ENCODE measurements at regions not wholly inside any gene's neighbourhood (a gene's known extent, or its start where the extent isn't known, plus 50 kb on each side); places are given as distances from the start of the nearest gene placed in this dataset.

GRCh38 chr5:75951716-75952115, 131.5 kb upstream of the SV2C start:
- no peak overlapping the region for H2BK5ac ChIP-seq (ENCODE audit: low read depth, low read length)
- no peak overlapping the region for H2BK12ac ChIP-seq (ENCODE audit: low read depth, low read length)
- no peak overlapping the region for H3K4me3 ChIP-seq (ENCODE audit: extremely low read depth in 1 of 4, insufficient read depth in 2 of 4, low read depth in 3 of 4, low read length in 4 of 4)
- no peak overlapping the region for H2AK5ac ChIP-seq (ENCODE audit: low read depth, low read length)
- no peak overlapping the region for H2BK15ac ChIP-seq (ENCODE audit: low read length)
- no peaks in the 10 kb centered on the region; the same call in 1 of the 2 replicates for H3K23me2 ChIP-seq (ENCODE audit: low read depth, low read length)
- CTCF ChIA-PET (ENCODE audit: partially characterized antibody), result no interaction called here
- H3K79me2 ChIP-seq (ENCODE audit: control insufficient read depth in 1 of 2, insufficient read depth in 2 of 2, low read length in 2 of 2), result no peaks in the 10 kb centered on the region
- peaks cover 0 to 2% of the 10 kb centered on the region in 2 experiments; a peak in 1 of 4 replicates for H3K9me3 ChIP-seq (ENCODE audit: insufficient read depth in 2 of 2, low read depth in 1 of 2, low read length in 1 of 2)
- H2BK120ac ChIP-seq (replicated peaks; ENCODE audit: low read depth, low read length), result no peak overlapping the region
- no peak overlapping the region for H2BK20ac ChIP-seq (ENCODE audit: low read length)
- H3K27ac ChIP-seq (ENCODE audit: low read depth, low read length), result no peak overlapping the region
- no peak overlapping the region for H3K4me2 ChIP-seq (ENCODE audit: insufficient read depth in 1 of 2, low read depth in 2 of 2, low read length in 2 of 2)
- H3K4ac ChIP-seq (replicated peaks; ENCODE audit: insufficient read length, low read depth, low read length), result no peak overlapping the region
- no peak overlapping the region for H4K91ac ChIP-seq (replicated peaks; ENCODE audit: insufficient read length, low read length)
- no peak overlapping the region for H4K8ac ChIP-seq (ENCODE audit: extremely low read depth, insufficient read depth, low read length)
- POLR2A ChIA-PET (ENCODE audit: partially characterized antibody), result no interaction called here
- H3K18ac ChIP-seq (ENCODE audit: extremely low read depth, low read length), result no peak overlapping the region
- H3K9ac ChIP-seq (replicated peaks in 1 of 4; ENCODE audit: extremely low read depth in 1 of 4, low read depth in 3 of 4, low read length in 3 of 4), result no peak overlapping the region
- no peaks in the 10 kb centered on the region for H3K4me1 ChIP-seq (replicated peaks in 1 of 4; ENCODE audit: control insufficient read depth in 3 of 4, insufficient read depth in 4 of 4, low read length in 3 of 4)
- H3K56ac ChIP-seq (replicated peaks; ENCODE audit: insufficient read length, low read depth, low read length), result no peak overlapping the region
- no peak for DNase-seq (ENCODE audit: low read depth in 1 of 2, low spot score in 2 of 2)
- no peak overlapping the region for H4K5ac ChIP-seq (ENCODE audit: insufficient read length, low read depth, low read length)
- H3K79me1 ChIP-seq (ENCODE audit: low read depth, low read length), result no peaks in the 10 kb centered on the region
- H3K27me3 ChIP-seq (replicated peaks in 1 of 4; ENCODE audit: control insufficient read depth in 3 of 4, extremely low read depth in 1 of 4, insufficient read depth in 3 of 4, low read length in 3 of 4), result no peaks in the 10 kb centered on the region
- H4K20me1 ChIP-seq (replicated peaks in 1 of 2; ENCODE audit: control insufficient read depth in 1 of 2, insufficient read depth in 2 of 2, low read length in 2 of 2), result no peaks in the 10 kb centered on the region
- FAIRE-seq, result no peak
- no peak overlapping the region for H3K14ac ChIP-seq (ENCODE audit: insufficient read length)
- no peak overlapping the region for H3K23ac ChIP-seq (ENCODE audit: insufficient read length)
- WGBS, 2 experiments (ENCODE audit: extremely low coverage in 1 of 2, insufficient coverage in 1 of 2, insufficient read length in 1 of 2, insufficient replicate concordance in 2 of 2, low coverage in 1 of 2, low lambda C conversion rate in 2 of 2, missing lambda C conversion rate in 1 of 2), result 81% methylated on average over 2 of the region's 2 CpGs; no CpG with 5 or more reads in 1 of the 2 experiments
- no peaks in the 10 kb centered on the region for H3K36me3 ChIP-seq (ENCODE audit: control insufficient read depth in 2 of 4, insufficient read depth in 4 of 4, low read length in 3 of 4)
- no peak overlapping the region for H2AFZ ChIP-seq (ENCODE audit: low read length)
- TF ChIP-seq SP4 (IDR thresholded peaks at IDR 0.05; ENCODE audit: low read length), result no peak

Measured in H1 (cell line).